ENCODE measurements at regions not wholly inside any gene's neighbourhood (a gene's known extent, or its start where the extent isn't known, plus 50 kb on each side); places are given as distances from the start of the nearest gene placed in this dataset.
"Not testable (repeated sequence)": the region's sequence is repeated elsewhere in the genome, so short reads cannot be mapped to it uniquely, and the experiment has no call there.

GRCh38 chr2:8343031-8343430, 338.8 kb upstream of the ID2 start:
- DNase-seq: no peak

GRCh38 chr2:8344144-8345097, 337.4 kb upstream of the ID2 start:
- DNase-seq: no peak

GRCh38 chr2:8345200-8345599, 336.7 kb upstream of the ID2 start:
- no peak for DNase-seq

GRCh38 chr2:8346208-8346607, 335.6 kb upstream of the ID2 start:
- no peak for DNase-seq

- no peak for DNase-seq
Observed at GRCh38 chr2:8346706-8347430, 335.0 kb upstream of the ID2 start.

GRCh38 chr2:8348911-8349310, 332.9 kb upstream of the ID2 start:
- not testable (repeated sequence) for DNase-seq

GRCh38 chr2:8352296-8352695, 329.6 kb upstream of the ID2 start:
- DNase-seq: no peak

GRCh38 chr2:8352989-8353388, 328.9 kb upstream of the ID2 start:
- no peak for DNase-seq

GRCh38 chr2:8355102-8355859, 326.6 kb upstream of the ID2 start:
- DNase-seq: no peak

GRCh38 chr2:8357738-8358518, 323.9 kb upstream of the ID2 start:
- no peak for DNase-seq

GRCh38 chr2:8361930-8362329, 319.9 kb upstream of the ID2 start:
- DNase-seq: no peak

- no peak for DNase-seq
Observed at GRCh38 chr2:8363161-8363560, 318.7 kb upstream of the ID2 start.

- no peak for DNase-seq
Observed at GRCh38 chr2:8364668-8365067, 317.2 kb upstream of the ID2 start.

GRCh38 chr2:8365331-8365910, 316.4 kb upstream of the ID2 start:
- DNase-seq: no peak

- DNase-seq: no peak
Observed at GRCh38 chr2:8367833-8368232, 314.0 kb upstream of the ID2 start.

- no peak for DNase-seq
Observed at GRCh38 chr2:8368463-8368862, 313.4 kb upstream of the ID2 start.

GRCh38 chr2:8369522-8369921, 312.3 kb upstream of the ID2 start:
- no peak for DNase-seq

GRCh38 chr2:8370258-8370802, 311.5 kb upstream of the ID2 start:
- DNase-seq: no peak

GRCh38 chr2:8371653-8372052, 310.2 kb upstream of the ID2 start:
- no peak for DNase-seq

GRCh38 chr2:8374782-8375181, 307.1 kb upstream of the ID2 start:
- DNase-seq: no peak

- DNase-seq: no peak
Observed at GRCh38 chr2:8376603-8377410, 305.0 kb upstream of the ID2 start.

Data from NCI-H1436 (cell line).